Spleen (tissue), 11 donors: ENCODE measurements at regions not wholly inside any gene's neighbourhood (a gene's known extent, or its start where the extent isn't known, plus 50 kb on each side); places are given as distances from the start of the nearest gene placed in this dataset.

Experiments used
- DNase-seq: peaks from one replicate; pipeline ENCODE4 v3.0.0-alpha.2; 2020
- H3K27ac ChIP-seq, 8 donors: fragments of 200-600 bp; sonication (generic) in 7 of 8; 1 replicate in 4 of 8; 2 replicates in 4 of 8; pipeline versions ENCODE4 v1.5.0 to v1.8.0; 2016 to 2021; ENCODE audit warnings: inconsistent platforms in 4 of 8, mild to moderate bottlenecking in 4 of 8, moderate library complexity in 1 of 8
- H3K27me3 ChIP-seq, 7 donors: fragments of 200-600 bp; sonication (generic) in 6 of 7; replicated peaks in 1 of 7; 1 replicate in 4 of 7; 2 replicates in 3 of 7; pipeline versions ENCODE4 v1.5.0 to v1.8.0; 2016 to 2021; ENCODE audit warnings: inconsistent platforms in 3 of 7, mild to moderate bottlenecking in 1 of 7
- H3K36me3 ChIP-seq, 6 donors: fragments of 200-600 bp; sonication (generic) in 5 of 6; 1 replicate in 4 of 6; 2 replicates in 2 of 6; pipeline versions ENCODE4 v1.5.0 to v1.8.0; 2016 to 2021; ENCODE audit warnings: inconsistent platforms in 2 of 6
- H3K4me1 ChIP-seq, 6 donors: fragments of 200-600 bp; sonication (generic) in 5 of 6; 1 replicate in 3 of 6; 2 replicates in 3 of 6; pipeline versions ENCODE4 v1.5.0 to v1.8.0; 2016 to 2021; ENCODE audit warnings: inconsistent platforms in 3 of 6
- H3K4me3 ChIP-seq, 8 donors: fragments of 200-600 bp; sonication (generic) in 7 of 8; 1 replicate in 4 of 8; 2 replicates in 4 of 8; pipeline versions ENCODE4 v1.5.0 to v1.8.0; 2016 to 2021; ENCODE audit warnings: inconsistent platforms in 4 of 8, mild to moderate bottlenecking in 4 of 8, moderate library complexity in 2 of 8
- H3K9me3 ChIP-seq, 8 donors: fragments of 200-600 bp; sonication (generic) in 7 of 8; 1 replicate in 4 of 8; 2 replicates in 4 of 8; pipeline versions ENCODE4 v1.5.0 to v1.8.0; 2016 to 2021; ENCODE audit warnings: inconsistent platforms in 4 of 8
- CTCF ChIP-seq, 11 experiments: fragments of 200-600 bp in 7 of 11; fragments of 450-650 bp in 4 of 11; sonication (generic) in 4 of 11; IDR thresholded peaks in 8 of 11; conservative IDR thresholded peaks in 3 of 11; 1 replicate in 7 of 11; 2 replicates in 4 of 11; pipeline versions ENCODE4 v1.4.0 to v1.8.0; 2016 to 2021; ENCODE audit warnings: antibody characterized with exemption in 11 of 11, inconsistent platforms in 4 of 11, mild to moderate bottlenecking in 1 of 11
- POLR2A ChIP-seq, 3 donors: fragments of 450-650 bp; IDR thresholded peaks; one replicate each; pipeline ENCODE4 v1.5.1; 2017; ENCODE audit warnings: antibody characterized with exemption in 3 of 3, mild to moderate bottlenecking in 1 of 3
- POLR2AphosphoS5 ChIP-seq, 3 donors: sonication (generic); formaldehyde crosslinking; IDR thresholded peaks; one replicate each; pipeline ENCODE4 v1.5.1; 2017; ENCODE audit warnings: antibody characterized with exemption in 3 of 3
- WGBS, 5 donors: extraction: QIAGEN DNeasy Blood & Tissue Kit in 3 of 5; methylation state at CpG; one replicate each; pipeline versions ENCODE4 v1.1.5 to v1.1.7; 2013 to 2018; 5-methylcytosine and 5-hydroxymethylcytosine counted together
- intact Hi-C: fragments of 100-400 bp; cut with DNase I; formaldehyde crosslinking; loops from one replicate; pipeline ENCODE4 v1.15.0; 2023; ENCODE audit warnings: low total_unique reads
- donor health status: healthy with polysubstance abuse.
- donor health status: DM: no; HTN: no; CAD: no; lungs with moderate emphysema.
- donor health status: DM: no; HTN: no; CAD: no.
- donor health status: Bipolar disorder and iron deficiency.
- donor health status: healthy.
- donor health status: DM: no; HTN: no; CAD: no.
- donor health status: DM: yes; HTN: yes; CAD: no.

DNA sequence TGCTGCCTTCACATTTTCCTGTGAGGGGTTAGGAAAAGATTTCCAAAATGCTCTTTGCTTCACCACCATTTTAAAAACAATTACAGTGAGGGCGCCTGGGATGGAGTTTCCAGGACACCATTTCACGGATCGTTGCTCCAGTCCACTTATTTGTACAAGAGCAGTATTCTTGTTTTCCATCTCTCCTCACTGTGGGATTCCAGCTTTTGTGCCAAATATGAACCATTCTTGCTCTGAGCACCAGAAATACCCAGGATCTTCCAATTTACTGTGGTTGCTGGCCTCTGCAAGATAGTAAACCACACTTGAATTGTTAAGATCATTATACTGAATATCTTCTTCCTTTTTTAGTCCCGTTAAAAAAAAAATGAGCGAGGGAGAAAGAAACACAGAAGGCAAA lies 899.5 kb downstream of the TLE1 start:
- intact Hi-C loops, result no loop called here

DNA sequence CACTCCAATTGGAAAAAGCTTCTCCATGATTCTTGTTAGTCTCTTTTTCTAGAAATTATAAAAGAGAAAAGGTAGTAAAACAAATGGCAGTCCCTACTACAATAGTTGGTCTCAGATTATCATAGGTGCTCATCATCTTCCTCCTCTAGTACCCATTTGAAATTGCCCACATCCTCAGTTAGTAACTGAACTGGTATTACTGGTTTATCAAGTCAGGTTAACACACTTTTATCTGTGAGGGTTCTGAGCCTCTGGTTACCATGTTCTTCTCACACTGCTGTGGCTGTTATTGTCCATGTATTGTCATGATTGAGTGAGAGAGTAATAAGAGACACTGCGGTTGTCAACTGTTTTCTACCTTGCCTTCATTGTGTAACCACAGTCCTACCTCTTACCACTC lies 901.7 kb downstream of the TLE1 start:
- H3K4me1 ChIP-seq, result no peaks in the 10 kb centered on the region
- TF ChIP-seq POLR2AphosphoS5 (IDR thresholded peaks at IDR 0.05), result no peak
- TF ChIP-seq CTCF (IDR thresholded peaks at IDR 0.05 in 8 of 11, conservative IDR thresholded peaks at IDR 0.05 in 3 of 11), result no peak
- no peak for TF ChIP-seq POLR2A (IDR thresholded peaks at IDR 0.05)
- H3K4me3 ChIP-seq, result no peak overlapping the region
- no peaks in the 10 kb centered on the region for H3K27me3 ChIP-seq
- no peak overlapping the region for H3K27ac ChIP-seq
- WGBS, 5 donors, result 83 to 100% (median 93%) methylated on average over 1 of the region's 1 CpG
- intact Hi-C loops, result no loop called here
- DNase-seq, result no peak
- peaks cover 0 to under 1% (median 0%) of the 10 kb centered on the region in 8 donors for H3K9me3 ChIP-seq
- no peaks in the 10 kb centered on the region for H3K36me3 ChIP-seq

More for the DNA sequence above, 899.5 kb downstream of the TLE1 start:
- Histone ChIP-seq H3K9me3 (no peaks in the 10 kb centered on the region), H3K4me1 (no peaks in the 10 kb centered on the region), H3K27me3 (no peaks in the 10 kb centered on the region), H3K27ac (no peak overlapping the region), H3K36me3 (no peaks in the 10 kb centered on the region), H3K4me3 (no peak overlapping the region)
- TF ChIP-seq CTCF (IDR thresholded peaks at IDR 0.05 in 8 of 11, conservative IDR thresholded peaks at IDR 0.05 in 3 of 11) (no peak), POLR2A (IDR thresholded peaks at IDR 0.05) (no peak), POLR2AphosphoS5 (IDR thresholded peaks at IDR 0.05) (no peak)
- DNase-seq, result no peak
- WGBS, 5 donors, result 86 to 92% (median 87%) methylated on average over 5 of the region's 5 CpGs

- Histone ChIP-seq H3K27ac (no peak overlapping the region), H3K4me1 (no peaks in the 10 kb centered on the region), H3K9me3 (peaks cover 0 to 6% (median 0%) of the 10 kb centered on the region in 8 donors), H3K4me3 (no peak overlapping the region), H3K36me3 (no peaks in the 10 kb centered on the region), H3K27me3 (no peaks in the 10 kb centered on the region)
- intact Hi-C loops, result no loop called here
- TF ChIP-seq POLR2A (IDR thresholded peaks at IDR 0.05) (no peak), POLR2AphosphoS5 (IDR thresholded peaks at IDR 0.05) (no peak)
- DNase-seq, result no peak
Observed at GRCh38 chr9:80784647-80785046, 904.7 kb downstream of the TLE1 start.

DNA sequence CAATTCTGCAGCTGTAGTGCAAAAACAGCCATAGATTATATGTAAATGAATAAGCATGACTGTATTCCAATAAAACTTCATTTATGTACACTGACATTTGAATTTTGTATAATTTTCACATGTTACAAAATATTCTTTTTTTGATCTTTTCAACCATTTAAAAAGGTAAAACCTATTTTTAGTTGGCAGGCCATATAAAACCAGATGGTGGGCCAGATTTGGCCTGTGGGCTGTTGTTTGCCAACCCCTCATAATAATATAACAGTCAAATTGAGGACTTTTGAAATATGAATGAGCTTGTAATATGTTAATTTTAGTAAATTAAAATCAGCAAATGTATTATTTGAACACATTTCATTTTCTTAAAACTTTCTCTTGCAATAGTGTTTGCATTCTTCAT lies 913.4 kb downstream of the TLE1 start:
- DNase-seq, result no peak
- intact Hi-C loops, result no loop called here
- Histone ChIP-seq H3K4me1 (no peaks in the 10 kb centered on the region), H3K36me3 (no peaks in the 10 kb centered on the region), H3K27me3 (no peaks in the 10 kb centered on the region), H3K4me3 (no peak overlapping the region), H3K27ac (no peak overlapping the region), H3K9me3 (peaks cover 0 to 3% (median 0%) of the 10 kb centered on the region in 8 donors)
- no peak for TF ChIP-seq POLR2AphosphoS5 (IDR thresholded peaks at IDR 0.05)

- no peaks in the 10 kb centered on the region for H3K4me1 ChIP-seq
- 82 to 96% (median 93%) methylated on average over 2 of the region's 2 CpGs for WGBS, 5 donors
- no peaks in the 10 kb centered on the region for H3K36me3 ChIP-seq
- H3K4me3 ChIP-seq, result no peak overlapping the region
- TF ChIP-seq POLR2AphosphoS5 (IDR thresholded peaks at IDR 0.05) (no peak), CTCF (IDR thresholded peaks at IDR 0.05 in 8 of 11, conservative IDR thresholded peaks at IDR 0.05 in 3 of 11) (no peak), POLR2A (IDR thresholded peaks at IDR 0.05) (no peak)
- H3K27me3 ChIP-seq, result no peaks in the 10 kb centered on the region
- no peak overlapping the region for H3K27ac ChIP-seq
- intact Hi-C loops, result no loop called here
- no peak for DNase-seq
- peaks cover 0 to 3% (median 0%) of the 10 kb centered on the region in 8 donors for H3K9me3 ChIP-seq
Observed at GRCh38 chr9:80775530-80775929, 913.8 kb downstream of the TLE1 start.
